Tibial nerve (tissue), 4 donors: ENCODE measurements at regions not wholly inside any gene's neighbourhood (a gene's known extent, or its start where the extent isn't known, plus 50 kb on each side); places are given as distances from the start of the nearest gene placed in this dataset.

ENCODE experiments used
- DNase-seq, 2 donors: peaks; one replicate each; pipeline ENCODE4 v3.0.0-alpha.2; 2019; ENCODE audit warnings: low spot score in 2 of 2
- H3K27ac ChIP-seq, 4 donors: fragments of 200-600 bp; sonication (generic) in 3 of 4; one replicate each; pipeline ENCODE4 v1.5.1; 2017 to 2019; ENCODE audit warnings: mild to moderate bottlenecking in 1 of 4
- H3K27me3 ChIP-seq, 2 donors: fragments of 200-600 bp; sonication (generic) in 1 of 2; one replicate each; pipeline versions ENCODE4 v1.5.1 to v1.6.0; 2017 to 2019
- H3K36me3 ChIP-seq, 3 donors: fragments of 200-600 bp; sonication (generic); one replicate each; pipeline ENCODE4 v1.5.1; 2018 to 2019
- H3K4me1 ChIP-seq, 4 donors: fragments of 200-600 bp; sonication (generic) in 3 of 4; one replicate each; pipeline ENCODE4 v1.5.1; 2017 to 2019
- H3K4me3 ChIP-seq, 4 donors: fragments of 200-600 bp; sonication (generic) in 3 of 4; one replicate each; pipeline ENCODE4 v1.5.1; 2017 to 2019; ENCODE audit warnings: mild to moderate bottlenecking in 1 of 4, moderate library complexity in 1 of 4
- H3K9me3 ChIP-seq, 4 donors: fragments of 200-600 bp; sonication (generic) in 3 of 4; one replicate each; pipeline ENCODE4 v1.5.1; 2017 to 2019
- CTCF ChIP-seq, 5 experiments: fragments of 200-600 bp in 3 of 5; fragments of 450-650 bp in 2 of 5; sonication (generic) in 3 of 5; IDR thresholded peaks; one replicate each; pipeline ENCODE4 v1.5.1; 2016 to 2019; ENCODE audit warnings: antibody characterized with exemption in 5 of 5, mild to moderate bottlenecking in 3 of 5, moderate library complexity in 2 of 5
- EP300 ChIP-seq, 2 donors: sonication (generic); formaldehyde crosslinking; IDR thresholded peaks; one replicate each; pipeline ENCODE4 v1.6.1; 2017; ENCODE audit warnings: antibody characterized with exemption in 2 of 2, mild to moderate bottlenecking in 1 of 2
- POLR2A ChIP-seq, 2 donors: fragments of 450-650 bp; IDR thresholded peaks; one replicate each; pipeline ENCODE4 v1.6.1; 2017; ENCODE audit warnings: antibody characterized with exemption in 2 of 2, mild to moderate bottlenecking in 2 of 2, moderate library complexity in 2 of 2
- WGBS, 2 donors: methylation state at CpG; one replicate each; pipeline ENCODE4 v1.1.5; 2018; 5-methylcytosine and 5-hydroxymethylcytosine counted together

GRCh38 chr1:99500541-99500940 is 145.4 kb upstream of the PALMD start:
- Histone ChIP-seq H3K4me3 (no peak overlapping the region), H3K4me1 (peaks cover 0 to 14% (median 0%) of the 10 kb centered on the region in 4 donors), H3K9me3 (no peaks in the 10 kb centered on the region), H3K27me3 (no peaks in the 10 kb centered on the region), H3K36me3 (no peaks in the 10 kb centered on the region), H3K27ac (no peak overlapping the region)
- DNase-seq = no peak
- TF ChIP-seq POLR2A (IDR thresholded peaks at IDR 0.05) (no peak), CTCF (IDR thresholded peaks at IDR 0.05) (no peak), EP300 (IDR thresholded peaks at IDR 0.05) (no peak)

GRCh38 chr1:99501871-99502270 is 144.0 kb upstream of the PALMD start:
- no peaks in the 10 kb centered on the region for H3K27me3 ChIP-seq
- no peak overlapping the region for H3K4me3 ChIP-seq
- no peaks in the 10 kb centered on the region for H3K9me3 ChIP-seq
- 71 to 100% methylated on average over 1 of the region's 1 CpG for WGBS, 2 donors
- TF ChIP-seq POLR2A (IDR thresholded peaks at IDR 0.05) (no peak), EP300 (IDR thresholded peaks at IDR 0.05) (no peak), CTCF (IDR thresholded peaks at IDR 0.05) (no peak)
- DNase-seq = no peak
- peaks cover 0 to 14% (median 0%) of the 10 kb centered on the region in 4 donors for H3K4me1 ChIP-seq
- H3K27ac ChIP-seq = no peak overlapping the region
- no peaks in the 10 kb centered on the region for H3K36me3 ChIP-seq

- H3K4me3 ChIP-seq = no peak overlapping the region
- H3K27me3 ChIP-seq = no peaks in the 10 kb centered on the region
- no peaks in the 10 kb centered on the region for H3K9me3 ChIP-seq
- TF ChIP-seq POLR2A (IDR thresholded peaks at IDR 0.05) (no peak), CTCF (IDR thresholded peaks at IDR 0.05) (no peak), EP300 (IDR thresholded peaks at IDR 0.05) (no peak)
- 53 to 56% methylated on average over 3 of the region's 3 CpGs for WGBS, 2 donors
- no peaks in the 10 kb centered on the region for H3K36me3 ChIP-seq
- DNase-seq = no peak
- no peak overlapping the region for H3K27ac ChIP-seq
- peaks cover 0 to 14% (median 0%) of the 10 kb centered on the region in 4 donors for H3K4me1 ChIP-seq
Observed at GRCh38 chr1:99502400-99502799, 143.5 kb upstream of the PALMD start.

GRCh38 chr1:99503276-99503747 is 142.6 kb upstream of the PALMD start:
- peaks cover 0 to 14% (median 0%) of the 10 kb centered on the region in 4 donors for H3K4me1 ChIP-seq

GRCh38 chr1:99504287-99504686 is 141.6 kb upstream of the PALMD start:
- WGBS, 2 donors = 92% methylated on average over 3 of the region's 3 CpGs
- Histone ChIP-seq H3K4me3 (no peak overlapping the region), H3K27me3 (no peaks in the 10 kb centered on the region), H3K27ac (peak overlapping the region in 1 of 4 donors; percentile 34), H3K36me3 (no peaks in the 10 kb centered on the region), H3K9me3 (peaks cover 0 to 12% (median 0%) of the 10 kb centered on the region in 4 donors), H3K4me1 (peaks cover 0 to 14% (median 0%) of the 10 kb centered on the region in 4 donors)
- no peak for DNase-seq
- TF ChIP-seq CTCF (IDR thresholded peaks at IDR 0.05) (no peak), POLR2A (IDR thresholded peaks at IDR 0.05) (no peak), EP300 (IDR thresholded peaks at IDR 0.05) (no peak)

More at GRCh38 chr1:99503276-99503747, 142.6 kb upstream of the PALMD start:
- Histone ChIP-seq H3K36me3 (no peaks in the 10 kb centered on the region), H3K9me3 (peaks cover 0 to 7% (median 0%) of the 10 kb centered on the region in 4 donors), H3K27me3 (no peaks in the 10 kb centered on the region), H3K27ac (peak overlapping the region in 2 of 4 donors; percentile 24 to 46), H3K4me3 (no peak overlapping the region)
- TF ChIP-seq POLR2A (IDR thresholded peaks at IDR 0.05) (no peak), EP300 (IDR thresholded peaks at IDR 0.05) (peak in 1 of 2 donors; percentile 37), CTCF (IDR thresholded peaks at IDR 0.05) (no peak)
- 14% methylated on average over 4 of the region's 4 CpGs for WGBS, 2 donors
- DNase-seq = peak in 1 of 2 donors; percentile 26
